HEK293 (cell line): ENCODE measurements at regions not wholly inside any gene's neighbourhood (a gene's known extent, or its start where the extent isn't known, plus 50 kb on each side); places are given as distances from the start of the nearest gene placed in this dataset.

Experiments
- CTCF ChIA-PET: fragments of 350-600 bp; formaldehyde crosslinking; extraction: SDS; loops from one replicate; lab custom pipeline; 2021; ENCODE audit warnings: antibody characterized with exemption; lab: Yijun Ruan, JAX
- POLR2A ChIA-PET: fragments of 300-600 bp; formaldehyde crosslinking; extraction: SDS; loops from one replicate; lab custom pipeline; 2020; ENCODE audit warnings: antibody characterized with exemption, inconsistent platforms; lab: Yijun Ruan, JAX
- H3K27ac ChIP-seq: fragments of 200-500 bp; sonication (Bioruptor generic); 2 replicates; pipeline ENCODE4 v1.5.1; 2014; ENCODE audit warnings: low read depth, low read length, control low read depth, inconsistent platforms; ENCODE audit errors: extremely low read depth
- H3K36me3 ChIP-seq, 2 experiments: fragments of 200-500 bp in 1 of 2; sonication (Bioruptor generic) in 1 of 2; 1 replicate in 1 of 2; 2 replicates in 1 of 2; pipeline ENCODE4 v1.5.1; 2014 to 2017; ENCODE audit warnings: inconsistent platforms in 2 of 2, low read length in 2 of 2; ENCODE audit not compliant: control insufficient read depth in 2 of 2, insufficient read depth in 1 of 2
- H3K4me1 ChIP-seq: fragments of 200-500 bp; sonication (Bioruptor generic); 2 replicates; pipeline ENCODE4 v1.5.1; 2014; ENCODE audit warnings: mild to moderate bottlenecking, low read length, inconsistent platforms; ENCODE audit not compliant: control insufficient read depth, insufficient read depth
- H3K4me3 ChIP-seq: 2 replicates; pipeline ENCODE4 v1.5.1; 2011; ENCODE audit warnings: low read depth, mild to moderate bottlenecking, control low read depth, low read length, moderate library complexity
- H3K9me3 ChIP-seq: fragments of 200-500 bp; sonication (Bioruptor generic); 2 replicates; pipeline ENCODE4 v1.5.1; 2014; ENCODE audit warnings: low read depth, low read length, inconsistent platforms; ENCODE audit not compliant: control insufficient read depth, insufficient read depth
- AEBP2 ChIP-seq: fragments of 450-650 bp; formaldehyde crosslinking; IDR thresholded peaks from 2 replicates; pipeline ENCODE4 v1.5.1; 2016; ENCODE audit warnings: missing biosample characterization, missing genetic modification characterization, borderline replicate concordance
- GLIS2 ChIP-seq: fragments of 450-650 bp; formaldehyde crosslinking; IDR thresholded peaks from 2 replicates; pipeline ENCODE4 v1.5.1; 2016; ENCODE audit warnings: missing biosample characterization, missing genetic modification characterization
- HOXA7 ChIP-seq: sonication (generic); formaldehyde crosslinking; IDR thresholded peaks from 2 replicates; pipeline ENCODE4 v1.8.1; 2022; ENCODE audit warnings: missing genetic modification reagents, borderline replicate concordance
- KLF1 ChIP-seq: fragments of 450-650 bp; formaldehyde crosslinking; IDR thresholded peaks from 2 replicates; pipeline ENCODE4 v1.5.1; 2016; ENCODE audit warnings: missing biosample characterization, missing genetic modification characterization
- PBX3 ChIP-seq: sonication (generic); formaldehyde crosslinking; IDR thresholded peaks from 2 replicates; pipeline ENCODE4 v1.8.1; 2022; ENCODE audit warnings: mild to moderate bottlenecking, moderate library complexity, missing genetic modification reagents
- PRDM2 ChIP-seq: fragments of 450-650 bp; formaldehyde crosslinking; IDR thresholded peaks from 2 replicates; pipeline ENCODE4 v1.5.1; 2016; ENCODE audit warnings: missing biosample characterization, missing genetic modification characterization, borderline replicate concordance
- YY2 ChIP-seq: fragments of 450-650 bp; formaldehyde crosslinking; IDR thresholded peaks from 2 replicates; pipeline ENCODE4 v1.5.1; 2016; ENCODE audit warnings: missing biosample characterization, missing genetic modification characterization
- ZBTB20 ChIP-seq: fragments of 450-650 bp; formaldehyde crosslinking; IDR thresholded peaks from 2 replicates; pipeline ENCODE4 v1.5.1; 2016; ENCODE audit warnings: missing biosample characterization, missing genetic modification characterization
- ZNF148 ChIP-seq: fragments of 450-650 bp; formaldehyde crosslinking; IDR thresholded peaks from 2 replicates; pipeline ENCODE4 v1.5.0; 2017; ENCODE audit warnings: missing biosample characterization, missing genetic modification characterization, borderline replicate concordance
- ZNF24 ChIP-seq: fragments of 450-650 bp; formaldehyde crosslinking; IDR thresholded peaks from 2 replicates; pipeline ENCODE4 v1.5.1; 2016; ENCODE audit warnings: missing biosample characterization, missing genetic modification characterization
- ZNF37A ChIP-seq: fragments of 450-650 bp; IDR thresholded peaks from 2 replicates; pipeline ENCODE4 v1.5.1; 2018; ENCODE audit warnings: missing biosample characterization, missing genetic modification characterization
- ZNF473 ChIP-seq: fragments of 450-650 bp; formaldehyde crosslinking; IDR thresholded peaks from 2 replicates; pipeline ENCODE4 v1.5.1; 2017; ENCODE audit warnings: missing biosample characterization, missing genetic modification characterization
- ZNF561 ChIP-seq: fragments of 450-650 bp; IDR thresholded peaks from 2 replicates; pipeline ENCODE4 v1.5.1; 2018; ENCODE audit warnings: missing biosample characterization, missing genetic modification characterization, borderline replicate concordance
- ZNF600 ChIP-seq: fragments of 450-650 bp; formaldehyde crosslinking; IDR thresholded peaks from 2 replicates; pipeline ENCODE4 v1.5.1; 2016; ENCODE audit warnings: missing biosample characterization, missing genetic modification characterization
- ZNF747 ChIP-seq: fragments of 450-650 bp; formaldehyde crosslinking; IDR thresholded peaks from 2 replicates; pipeline ENCODE4 v1.5.1; 2016; ENCODE audit warnings: missing biosample characterization, missing genetic modification characterization
- ZNF768 ChIP-seq: fragments of 450-650 bp; formaldehyde crosslinking; IDR thresholded peaks from 2 replicates; pipeline ENCODE4 v1.5.1; 2018; ENCODE audit warnings: missing biosample characterization, mild to moderate bottlenecking, missing genetic modification characterization
- ZSCAN16 ChIP-seq: fragments of 450-650 bp; formaldehyde crosslinking; IDR thresholded peaks from 2 replicates; pipeline ENCODE4 v1.5.1; 2016; ENCODE audit warnings: missing biosample characterization, missing genetic modification characterization
- ZSCAN23 ChIP-seq: fragments of 450-650 bp; formaldehyde crosslinking; IDR thresholded peaks from 2 replicates; pipeline ENCODE4 v1.5.1; 2016; ENCODE audit warnings: missing biosample characterization, missing genetic modification characterization

GRCh38 chr2:6078414-6078813, 386.2 kb downstream of the SOX11 start:
- H3K4me3 ChIP-seq = no peak overlapping the region
- H3K27ac ChIP-seq = no peak overlapping the region
- no peaks in the 10 kb centered on the region for H3K9me3 ChIP-seq
- POLR2A ChIA-PET = no interaction called here
- no peaks in the 10 kb centered on the region for H3K36me3 ChIP-seq
- TF ChIP-seq ZNF148 (tag by site-specific recombination) (no peak), ZNF37A (tag by site-specific recombination) (no peak), ZNF600 (tag by site-specific recombination) (no peak), AEBP2 (tag by site-specific recombination) (no peak), PRDM2 (tag by site-specific recombination) (no peak), ZBTB20 (no peak), ZNF768 (tag by site-specific recombination) (no peak), ZNF561 (tag by site-specific recombination) (no peak), HOXA7 (no peak), ZNF747 (no peak), ZNF24 (tag by site-specific recombination) (no peak), PBX3 (CRISPR knock-in tag) (no peak), ZSCAN23 (tag by site-specific recombination) (no peak), KLF1 (tag by site-specific recombination) (no peak), YY2 (tag by site-specific recombination) (no peak), ZSCAN16 (tag by site-specific recombination) (no peak), ZNF473 (tag by site-specific recombination) (no peak), GLIS2 (tag by site-specific recombination) (no peak)
- CTCF ChIA-PET = no interaction called here
- H3K4me1 ChIP-seq = no peaks in the 10 kb centered on the region
